ENCODE measurements at regions not wholly inside any gene's neighbourhood (a gene's known extent, or its start where the extent isn't known, plus 50 kb on each side); places are given as distances from the start of the nearest gene placed in this dataset.

DNA sequence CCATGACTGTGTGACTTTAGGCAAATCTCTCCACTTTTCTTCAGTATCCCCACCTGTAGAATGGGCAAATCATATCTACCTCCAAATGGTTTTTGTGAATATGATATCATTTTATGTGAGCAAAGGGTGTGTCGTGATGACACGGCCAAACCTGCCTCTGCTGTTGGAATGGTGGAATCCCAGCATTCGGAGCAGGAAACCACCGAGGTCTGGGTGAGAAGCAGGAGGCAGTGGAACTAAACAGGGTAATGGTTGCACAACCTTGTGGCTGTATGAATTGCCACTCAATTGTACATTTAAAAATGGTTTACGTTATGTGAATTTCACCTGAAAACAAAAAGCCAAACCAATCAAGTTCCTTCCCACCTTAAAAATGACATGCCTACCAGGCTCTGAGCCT is 131.4 kb upstream of the ZMIZ1 start:
- DNase-seq = no peak

DNA sequence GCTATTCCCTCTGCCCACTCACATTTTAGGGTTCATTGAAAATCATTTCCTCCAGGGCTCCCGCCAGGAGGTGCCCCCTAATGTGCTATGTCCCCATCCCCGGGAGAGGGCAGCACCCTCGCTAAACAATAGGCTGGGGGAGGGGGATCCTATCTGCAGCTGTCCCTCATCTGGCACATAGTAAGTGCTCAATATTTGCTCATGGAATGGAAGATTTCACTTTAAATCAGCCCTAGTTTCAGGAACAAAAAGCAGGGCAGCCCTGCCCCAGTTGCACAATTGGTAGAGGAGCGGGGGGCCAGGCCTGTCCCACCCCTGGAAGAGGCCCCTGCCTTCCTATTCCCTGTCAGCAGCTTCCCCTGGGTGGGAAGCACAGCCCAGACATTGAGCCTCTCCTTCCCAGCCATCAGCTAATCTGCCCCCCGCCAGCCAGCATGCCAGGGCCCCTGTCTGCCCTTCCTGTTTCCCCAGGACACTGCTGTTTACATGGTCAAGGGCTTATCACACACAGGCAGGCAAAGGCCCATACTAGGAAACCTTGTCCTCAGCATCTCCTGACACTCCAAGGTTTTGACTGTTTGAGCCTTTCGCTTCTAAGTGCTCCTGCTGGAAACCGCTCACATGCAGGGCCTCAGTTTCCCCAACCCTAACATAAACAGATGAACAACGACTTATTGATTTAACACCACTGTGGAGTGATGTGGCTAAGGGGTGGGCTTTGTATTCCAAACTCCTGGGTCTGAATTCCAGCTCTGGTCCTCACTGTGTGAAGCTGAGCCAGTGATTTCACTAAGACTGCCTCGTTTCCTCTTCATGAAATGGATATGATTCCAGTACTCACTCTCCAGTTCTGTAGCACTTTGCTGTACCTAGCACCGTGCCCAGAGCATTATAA is 130.7 kb upstream of the ZMIZ1 start:
- DNase-seq = no peak

DNA sequence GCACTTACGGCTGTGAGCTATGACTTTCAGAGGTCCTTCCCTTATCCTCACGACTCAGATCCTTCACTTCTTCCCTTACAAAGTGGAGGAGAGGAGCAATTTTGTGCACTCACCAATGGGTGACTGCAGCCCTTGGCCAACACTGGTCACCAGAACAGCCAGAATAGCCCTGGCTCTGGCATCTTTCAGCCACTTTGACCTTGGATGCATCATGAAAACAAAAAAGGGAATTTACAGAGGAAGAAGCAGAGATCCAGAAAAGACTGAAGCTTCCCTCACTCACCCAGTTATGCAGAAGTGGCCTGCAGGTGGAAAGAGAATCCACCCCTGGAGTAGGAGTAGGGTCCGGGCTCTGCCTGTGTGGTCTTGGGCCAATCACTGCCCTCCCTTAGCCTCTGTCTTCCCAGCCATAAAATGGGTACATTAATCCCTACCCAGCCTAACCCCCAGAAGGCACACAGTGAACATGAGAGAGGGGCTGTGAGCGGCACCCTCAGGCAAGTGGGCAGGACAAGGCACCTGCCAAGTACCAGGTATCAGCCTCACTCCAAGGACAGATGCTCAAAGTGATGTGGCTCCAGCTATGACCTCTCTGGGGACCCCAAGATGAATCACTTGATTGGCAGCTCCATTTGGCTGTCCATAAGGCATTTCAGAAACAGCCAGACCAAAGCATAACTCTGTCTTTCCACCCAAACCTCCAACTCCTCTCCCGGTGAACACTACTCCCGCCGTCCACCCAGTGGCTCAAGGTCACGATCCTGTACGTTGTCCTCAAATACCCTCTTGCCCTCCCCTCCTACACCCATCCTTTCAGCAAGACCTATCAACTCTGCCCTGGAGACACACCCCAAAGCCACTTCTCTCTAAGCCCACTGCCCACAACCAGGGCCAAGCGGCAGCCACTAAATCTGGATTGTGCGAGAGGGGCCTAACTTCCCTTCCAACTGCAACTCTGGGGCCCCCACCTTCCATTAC is 129.8 kb upstream of the ZMIZ1 start:
- no peak for DNase-seq

DNA sequence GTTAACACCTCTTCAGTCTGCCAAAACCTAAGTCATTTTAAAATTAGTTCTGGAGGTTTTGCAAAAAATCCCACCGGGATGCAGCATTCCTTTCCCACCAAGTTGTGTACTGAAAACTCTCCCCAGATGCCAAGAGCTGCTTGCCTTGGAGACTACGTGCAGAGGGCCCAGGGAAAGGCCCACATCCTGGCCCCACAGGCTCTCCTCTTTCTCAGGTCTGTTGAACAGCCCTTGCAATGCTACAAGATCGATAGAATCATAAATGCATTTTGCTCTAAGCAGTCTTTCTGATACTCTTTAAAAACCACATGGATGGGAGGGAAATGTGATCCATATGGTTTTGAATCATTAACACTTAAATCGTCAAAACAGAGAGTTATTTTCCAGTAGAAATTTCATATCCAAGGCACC is 126.7 kb upstream of the ZMIZ1 start:
- peak; percentile 63 for DNase-seq

DNA sequence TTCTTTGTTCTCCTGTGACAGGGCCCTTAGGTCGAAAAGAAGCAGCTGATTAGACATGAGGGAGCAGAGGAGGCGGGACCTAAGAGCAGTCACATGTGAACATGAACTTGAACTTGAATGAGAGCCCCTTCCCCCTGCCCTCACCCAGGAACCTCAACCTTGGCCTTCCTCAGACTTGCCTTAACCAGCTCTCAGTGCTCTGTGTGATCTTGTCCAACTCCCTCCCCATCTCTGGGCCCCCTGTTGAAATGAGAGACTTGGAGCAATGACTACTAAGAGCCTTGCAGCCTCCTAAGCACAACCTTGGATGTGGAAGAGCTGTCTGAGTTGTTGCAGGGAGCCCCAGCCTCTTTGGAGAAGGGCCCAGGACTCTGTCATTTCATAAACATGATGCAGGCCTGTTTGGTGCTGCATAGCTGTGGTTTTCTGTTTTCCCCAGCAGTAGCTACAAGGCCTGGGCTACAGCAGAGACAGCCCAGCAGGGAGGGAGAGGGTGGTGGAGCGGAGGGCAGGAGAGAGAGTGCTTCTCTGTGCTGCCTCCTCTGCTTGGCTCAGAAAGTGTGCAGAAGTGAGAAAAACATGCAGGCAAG is 123.9 kb upstream of the ZMIZ1 start:
- peak; percentile 97 for DNase-seq

DNA sequence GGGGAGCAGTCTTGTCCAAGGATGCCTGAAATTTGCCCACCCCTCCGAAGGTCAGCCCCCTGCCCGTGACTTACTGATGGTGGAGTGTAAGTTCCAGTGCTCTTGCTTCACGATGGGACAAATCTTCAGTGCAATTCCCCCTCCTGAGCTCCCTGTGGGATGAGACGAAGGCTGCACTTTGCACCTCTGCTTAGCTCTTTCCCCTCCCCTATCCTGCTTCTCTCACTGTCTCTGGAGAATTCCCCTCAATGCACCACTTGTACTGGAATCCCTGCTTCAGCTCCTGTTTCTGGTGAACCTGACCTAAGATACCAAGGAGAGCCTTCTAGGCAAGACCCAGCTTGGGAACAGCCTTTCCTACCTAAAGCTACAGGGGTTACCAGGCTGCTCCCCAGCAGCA is 122.9 kb upstream of the ZMIZ1 start:
- no peak for DNase-seq

DNA sequence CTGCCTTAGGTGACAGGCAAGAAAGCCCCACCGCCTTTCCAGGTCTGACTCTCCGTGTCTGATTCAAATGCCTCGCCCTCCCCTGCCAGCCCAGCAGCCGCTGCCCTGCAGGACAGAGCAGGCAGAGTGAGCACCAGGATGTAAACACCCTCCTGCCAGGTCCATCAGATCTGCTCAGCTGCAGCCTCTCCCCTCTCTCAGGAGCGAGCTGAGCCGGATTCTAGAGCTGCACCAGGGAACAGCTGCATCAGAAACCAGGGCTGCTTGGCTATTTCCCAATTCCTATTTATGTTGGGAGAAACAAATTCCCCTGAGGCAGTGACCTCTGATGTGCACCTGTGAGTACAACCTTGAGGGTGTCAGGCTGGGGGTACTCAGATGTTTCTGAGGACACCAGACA is 121.5 kb upstream of the ZMIZ1 start:
- DNase-seq = no peak

DNA sequence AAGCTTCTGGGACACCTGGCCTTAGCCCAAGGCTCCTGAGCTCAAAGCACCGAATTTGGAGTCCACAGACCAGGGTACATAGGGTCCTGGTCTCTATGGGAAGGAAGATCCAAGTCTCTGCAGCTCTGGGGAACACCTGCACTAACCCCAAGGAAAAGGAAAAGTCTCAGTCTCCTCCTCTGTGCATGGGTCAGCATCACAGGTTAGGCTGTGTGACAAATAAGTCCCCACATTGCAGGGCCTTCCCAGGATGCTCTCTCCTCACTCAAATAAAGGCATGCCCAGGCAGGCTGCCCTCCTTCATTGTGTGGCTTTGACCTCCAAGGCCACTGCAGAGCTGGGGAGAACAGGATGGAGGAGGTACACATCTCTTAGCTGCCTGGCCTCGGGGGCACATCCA is 121.0 kb upstream of the ZMIZ1 start:
- no peak for DNase-seq

DNA sequence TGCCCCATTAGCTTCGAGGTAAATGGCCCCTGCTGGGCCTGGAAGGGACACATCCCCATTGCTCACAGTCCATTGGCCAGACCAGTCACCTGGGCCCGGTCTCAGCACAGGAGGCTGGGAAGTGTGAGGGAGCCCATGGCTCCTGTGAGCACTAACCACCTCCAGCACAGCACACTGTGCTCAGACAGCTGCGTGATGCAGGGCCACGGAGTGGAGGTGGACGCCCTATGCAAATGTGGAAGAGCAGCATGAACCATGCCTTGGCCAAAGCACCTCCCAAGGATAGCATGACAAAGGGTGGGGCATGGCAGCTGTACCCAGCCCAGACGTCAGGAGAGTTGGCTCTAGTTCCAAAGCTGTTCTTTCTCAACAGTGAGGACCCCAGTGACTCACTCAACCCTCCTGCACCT is 120.1 kb upstream of the ZMIZ1 start:
- DNase-seq = no peak

DNA sequence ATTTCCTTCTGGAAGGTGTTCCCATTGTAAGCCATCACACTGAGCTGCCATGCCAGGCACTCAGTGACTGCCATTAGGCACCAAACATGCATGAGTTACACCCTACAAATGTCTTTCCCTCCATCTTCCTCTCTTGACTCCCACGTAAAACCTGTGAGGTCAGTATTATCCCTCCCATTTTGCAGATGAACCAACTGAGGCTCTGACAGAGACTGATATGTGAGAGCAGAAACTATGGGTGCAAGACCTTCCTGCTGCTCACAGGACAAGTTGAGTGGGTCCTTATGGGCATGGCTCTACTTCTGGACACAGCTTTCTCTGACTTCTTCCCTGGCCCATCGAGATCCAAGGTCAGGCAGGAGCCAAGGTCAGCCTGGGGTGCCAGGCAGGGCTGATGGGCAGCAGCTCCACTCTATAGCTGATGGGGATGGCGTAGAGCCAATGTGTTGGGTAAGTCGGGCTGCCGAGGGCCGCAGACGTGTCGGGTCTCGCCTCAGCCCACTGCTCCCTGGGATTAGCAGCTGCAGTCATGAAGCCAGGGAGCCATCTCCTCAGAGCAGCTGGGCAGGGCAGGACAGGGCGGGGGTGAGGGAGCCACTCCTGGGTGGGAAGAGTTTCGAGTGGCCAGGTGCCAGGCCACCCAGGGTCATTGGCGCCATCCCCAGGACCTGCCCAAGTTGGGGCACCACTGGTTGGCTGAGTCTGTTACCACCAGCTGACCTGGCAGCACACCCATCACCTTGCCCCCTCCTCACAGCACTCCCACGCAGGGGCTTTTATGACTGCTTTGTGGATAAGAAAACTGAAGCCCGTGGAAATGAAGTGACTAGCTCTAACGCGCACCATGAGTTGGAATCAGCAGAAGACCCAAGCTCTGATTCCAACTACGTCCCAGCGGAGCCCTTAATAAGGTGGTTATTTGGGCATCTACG is 117.8 kb upstream of the ZMIZ1 start:
- no peak for DNase-seq

DNA sequence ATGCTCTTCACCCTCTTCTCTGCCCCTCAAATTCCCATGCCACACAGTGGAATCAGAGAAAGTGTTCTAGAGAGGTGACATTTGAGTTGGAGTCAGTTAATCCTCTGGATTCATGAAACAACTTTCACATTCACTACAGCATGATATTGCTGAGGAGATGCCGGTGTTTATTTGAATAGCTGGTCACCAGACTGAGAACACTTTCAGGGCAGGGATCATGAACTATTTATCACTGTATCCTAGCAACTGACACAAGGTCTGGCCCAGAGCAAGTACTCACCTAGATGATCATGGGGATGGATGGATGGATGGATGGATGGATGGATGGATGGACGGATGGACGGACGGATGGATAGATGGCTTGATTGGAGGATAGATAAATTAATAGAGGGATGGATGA is 116.7 kb upstream of the ZMIZ1 start:
- DNase-seq = no peak

DNA sequence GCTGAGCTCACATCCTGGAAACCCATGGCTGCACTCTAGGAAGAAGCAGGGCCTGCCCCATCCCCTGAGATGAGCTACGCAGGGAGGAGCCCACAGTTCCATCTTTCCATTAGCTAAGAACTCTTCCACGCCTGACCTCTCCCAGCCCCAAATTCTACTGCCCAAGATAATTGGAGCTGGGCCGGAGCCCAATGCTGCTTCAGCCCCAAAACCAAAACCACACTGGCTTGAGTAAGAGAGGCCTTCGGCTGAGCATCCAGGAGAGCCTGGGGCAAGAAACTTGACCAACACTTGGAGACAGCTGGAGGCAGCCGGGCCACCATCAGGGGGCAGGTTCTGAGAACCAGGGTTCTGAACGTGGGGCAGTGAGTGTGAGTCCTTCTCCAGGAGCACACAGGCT is 116.1 kb upstream of the ZMIZ1 start:
- DNase-seq = peak; percentile 45

DNA sequence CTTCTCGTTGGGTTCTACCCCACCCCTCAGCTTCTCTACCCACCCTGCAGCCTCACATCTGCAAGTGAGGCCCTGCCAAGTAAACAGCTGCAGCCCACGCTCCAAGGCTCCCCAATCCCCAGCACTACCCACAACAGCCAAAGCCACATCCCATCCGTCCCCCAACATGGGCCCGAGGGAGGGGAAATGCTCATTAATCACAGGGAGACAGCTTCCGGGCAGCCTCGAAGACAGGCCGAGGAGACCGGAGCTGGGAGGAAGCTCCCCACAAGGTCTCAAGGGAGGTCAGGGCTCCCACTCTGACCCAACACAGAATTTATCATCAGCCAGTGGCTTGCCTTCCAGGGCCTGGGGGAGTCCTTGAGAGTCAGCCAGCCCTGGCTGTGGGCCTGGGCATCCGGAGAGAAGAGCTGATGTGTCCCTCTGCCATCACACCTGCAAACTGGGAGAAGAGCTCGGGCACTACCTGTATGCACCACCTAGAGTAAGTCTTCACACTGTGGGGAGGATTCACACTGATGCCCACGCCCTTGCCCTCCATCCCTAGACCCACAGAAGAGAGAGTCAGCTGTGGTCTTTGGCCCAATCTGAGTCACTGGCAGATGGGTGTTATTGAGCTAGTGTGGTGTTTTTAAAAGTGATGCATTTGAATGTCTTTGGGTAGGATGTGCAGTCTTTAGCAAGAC is 115.5 kb upstream of the ZMIZ1 start:
- DNase-seq = peak; percentile 79

DNA sequence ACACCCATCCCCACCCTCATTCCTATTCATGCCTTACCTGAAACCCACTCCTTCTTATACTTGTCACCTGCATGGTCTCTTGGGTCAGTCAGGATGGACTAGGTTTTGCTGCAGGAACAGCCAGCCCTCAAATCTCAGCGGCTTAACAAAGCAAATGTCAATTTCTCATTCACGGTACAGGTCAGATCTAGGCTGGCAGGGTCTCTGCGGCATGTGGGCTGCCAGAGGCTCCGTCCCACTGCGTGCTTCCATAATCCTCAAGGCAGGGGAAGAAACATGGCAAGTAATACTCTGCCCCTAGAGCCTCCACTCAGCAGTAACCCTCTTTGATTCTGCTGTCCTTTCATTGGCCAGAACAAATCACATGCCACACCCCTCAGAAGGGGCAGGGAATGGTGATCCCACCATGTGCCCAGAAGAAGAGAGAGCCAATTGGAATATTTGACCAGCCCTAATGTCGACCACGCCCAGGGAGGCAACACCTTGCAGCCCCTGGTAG is 114.9 kb upstream of the ZMIZ1 start:
- DNase-seq = no peak

DNA sequence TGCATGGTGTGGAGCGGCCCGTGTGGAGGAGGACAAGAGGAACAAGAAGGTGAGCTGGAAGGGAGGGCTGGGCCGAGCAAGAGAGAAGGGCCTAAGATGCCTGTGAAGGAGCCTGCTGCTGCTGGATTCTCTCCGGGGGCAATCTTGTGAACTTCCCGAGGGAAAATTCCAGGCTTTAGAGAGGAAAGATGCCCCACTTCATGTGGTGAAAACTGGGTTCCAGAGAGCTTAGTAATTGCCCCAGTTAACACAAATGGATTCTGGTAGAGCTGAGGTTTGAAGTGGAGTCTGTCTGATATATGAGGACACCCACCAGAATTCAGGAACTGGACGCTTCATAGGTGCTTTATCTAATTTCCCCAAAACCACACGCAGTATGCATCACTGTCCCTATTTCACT is 114.1 kb upstream of the ZMIZ1 start:
- DNase-seq = peak; percentile 84

DNA sequence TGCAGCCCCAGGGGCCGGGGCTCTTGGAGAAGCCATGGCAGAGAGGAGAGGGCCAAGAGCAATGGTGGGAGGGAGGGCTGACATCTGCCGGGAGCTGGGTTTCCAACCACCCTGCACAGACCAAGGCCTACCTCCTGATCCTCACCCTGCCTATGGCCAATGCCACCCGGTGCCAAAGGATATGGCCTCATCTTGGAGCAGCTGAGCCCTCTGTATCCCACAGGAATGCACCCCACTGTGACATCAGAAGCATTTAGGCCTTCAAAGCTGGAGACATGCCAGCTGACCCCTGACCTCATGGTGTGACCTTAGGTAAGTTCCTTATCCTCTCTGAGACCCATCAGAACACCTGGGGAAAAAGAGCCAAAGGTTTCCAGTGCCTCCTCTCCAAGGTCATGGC is 113.6 kb upstream of the ZMIZ1 start:
- DNase-seq = no peak

DNA sequence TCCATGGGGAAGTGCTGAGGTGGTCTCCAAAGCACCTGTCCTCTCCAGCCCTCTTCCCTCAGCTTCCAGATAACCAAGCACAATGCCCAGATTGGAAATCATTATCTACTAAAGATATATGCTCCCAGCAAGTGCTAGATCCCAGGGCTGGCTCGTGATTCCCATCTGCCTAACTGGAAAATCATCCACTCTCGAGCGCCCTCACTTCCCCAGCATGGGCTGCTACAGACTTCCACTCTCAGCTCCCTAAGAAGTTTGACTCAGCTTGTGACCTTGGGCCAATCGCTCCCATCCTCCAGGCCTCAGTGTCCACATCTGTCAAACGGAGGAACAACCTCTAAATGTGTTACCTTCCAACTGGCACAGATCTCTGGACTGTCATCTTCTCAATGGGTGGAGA is 112.4 kb upstream of the ZMIZ1 start:
- DNase-seq = no peak

DNA sequence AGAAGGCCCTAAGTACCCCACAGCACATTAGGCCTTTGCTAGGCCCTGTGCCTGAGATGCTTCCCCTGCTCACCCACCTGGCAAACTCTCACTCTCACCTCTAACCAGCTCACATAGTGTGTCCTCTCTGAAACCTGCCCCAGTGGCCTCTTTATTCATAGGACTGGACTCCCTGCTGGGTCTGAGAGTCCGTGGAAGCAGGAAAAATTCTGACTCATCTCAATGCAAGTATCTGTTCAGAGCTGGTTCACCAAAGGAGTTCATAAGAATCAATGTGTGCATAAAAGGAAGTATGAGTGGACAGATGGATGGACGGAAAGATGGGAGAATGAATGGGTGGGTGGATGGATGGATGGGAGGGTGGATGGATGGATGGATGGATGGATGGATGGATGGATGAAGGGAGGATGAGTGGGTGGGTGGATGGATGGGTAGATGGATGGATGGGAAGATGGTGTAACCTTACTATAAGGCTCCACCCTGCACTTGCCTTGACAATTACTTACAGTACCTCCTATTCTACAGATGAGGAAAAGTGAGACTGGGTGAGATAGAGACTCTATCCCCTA is 111.2 kb upstream of the ZMIZ1 start:
- peak; percentile 49 for DNase-seq

DNA sequence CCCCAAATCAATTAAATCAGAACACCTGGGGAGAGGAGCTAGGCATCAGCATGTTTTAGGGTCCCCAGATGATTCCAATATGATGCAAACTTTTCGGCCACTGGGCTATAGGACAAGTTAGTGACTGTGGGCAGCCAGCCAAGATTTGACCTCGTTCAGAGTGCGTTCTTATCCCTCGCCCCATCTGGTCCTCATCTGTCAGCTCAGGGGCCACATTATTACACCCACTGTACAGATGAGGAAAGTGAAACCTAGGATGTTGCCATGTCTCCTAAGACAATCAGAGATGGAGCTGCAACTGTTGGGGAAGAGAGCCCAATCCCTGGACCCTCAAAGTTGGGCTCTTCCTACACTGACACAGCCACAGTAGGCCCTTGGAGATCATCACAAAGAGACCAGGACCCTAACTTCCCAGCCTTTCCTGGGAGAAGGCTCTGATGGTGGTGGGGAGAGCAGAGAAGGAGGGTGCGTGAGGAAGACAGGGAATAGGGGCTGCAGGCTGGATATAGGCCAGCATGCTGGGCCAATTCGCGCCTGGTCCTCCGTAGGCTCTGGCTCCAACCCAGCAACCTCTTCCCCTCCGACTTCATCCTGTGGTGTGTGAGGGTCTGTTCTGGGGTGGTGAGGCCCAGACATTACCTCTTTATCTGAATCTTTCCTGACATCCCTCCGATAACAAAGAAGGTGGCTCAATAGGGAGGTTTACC is 109.4 kb upstream of the ZMIZ1 start:
- no peak for DNase-seq

DNA sequence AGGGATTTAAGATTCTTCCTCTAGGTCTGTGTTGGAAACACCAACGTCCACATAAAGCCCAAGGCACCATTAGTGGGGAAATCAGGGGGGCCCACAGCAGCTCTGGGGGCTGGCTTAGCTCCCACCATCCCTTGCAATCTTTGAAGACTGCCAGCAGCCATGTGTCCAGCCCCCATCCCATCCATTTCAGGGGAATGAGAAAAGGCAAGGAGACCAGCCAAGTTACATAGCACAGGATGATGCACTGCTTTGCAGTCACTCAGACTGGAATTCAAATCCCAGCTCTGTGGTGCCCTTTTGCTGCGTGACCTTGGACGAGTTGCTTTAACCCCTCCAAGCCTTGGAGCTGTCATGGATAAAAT is 108.9 kb upstream of the ZMIZ1 start:
- DNase-seq = no peak

Data from fibroblast of skin of right biceps (primary cell).